HFFc6 (cell line): ENCODE measurements at regions not wholly inside any gene's neighbourhood (a gene's known extent, or its start where the extent isn't known, plus 50 kb on each side); places are given as distances from the start of the nearest gene placed in this dataset.

Experiments
- DNase-seq: peaks from one replicate; pipeline ENCODE4 v3.0.0-alpha.2; 2018
- H3K27ac Mint-ChIP-seq: 2 replicates; pipeline ENCODE4 v1.8.0; 2020; ENCODE audit warnings: mild to moderate bottlenecking, mixed read lengths
- H3K27me3 Mint-ChIP-seq: 2 replicates; pipeline ENCODE4 v1.8.0; 2021; ENCODE audit warnings: mild to moderate bottlenecking, moderate library complexity, mixed read lengths; ENCODE audit not compliant: insufficient read depth
- H3K36me3 Mint-ChIP-seq: 2 replicates; pipeline ENCODE4 v1.8.0; 2021; ENCODE audit warnings: low read depth, mixed read lengths
- H3K4me1 Mint-ChIP-seq: 2 replicates; pipeline ENCODE4 v1.8.0; 2020; ENCODE audit warnings: low read depth, mixed read lengths
- H3K4me3 Mint-ChIP-seq: 2 replicates; pipeline ENCODE4 v1.8.0; 2020; ENCODE audit warnings: mild to moderate bottlenecking, moderate library complexity, mixed read lengths
- H3K9me3 Mint-ChIP-seq: 2 replicates; pipeline ENCODE4 v1.8.0; 2020; ENCODE audit warnings: mild to moderate bottlenecking, mixed read lengths
- TF ChIP-seq, protein P1 (sequence below): fragments of 200-600 bp; sonication (generic); IDR thresholded peaks from 2 replicates; pipeline ENCODE4 v1.5.0; 2021; ENCODE audit warnings: antibody characterized with exemption, mild to moderate bottlenecking

DNA sequence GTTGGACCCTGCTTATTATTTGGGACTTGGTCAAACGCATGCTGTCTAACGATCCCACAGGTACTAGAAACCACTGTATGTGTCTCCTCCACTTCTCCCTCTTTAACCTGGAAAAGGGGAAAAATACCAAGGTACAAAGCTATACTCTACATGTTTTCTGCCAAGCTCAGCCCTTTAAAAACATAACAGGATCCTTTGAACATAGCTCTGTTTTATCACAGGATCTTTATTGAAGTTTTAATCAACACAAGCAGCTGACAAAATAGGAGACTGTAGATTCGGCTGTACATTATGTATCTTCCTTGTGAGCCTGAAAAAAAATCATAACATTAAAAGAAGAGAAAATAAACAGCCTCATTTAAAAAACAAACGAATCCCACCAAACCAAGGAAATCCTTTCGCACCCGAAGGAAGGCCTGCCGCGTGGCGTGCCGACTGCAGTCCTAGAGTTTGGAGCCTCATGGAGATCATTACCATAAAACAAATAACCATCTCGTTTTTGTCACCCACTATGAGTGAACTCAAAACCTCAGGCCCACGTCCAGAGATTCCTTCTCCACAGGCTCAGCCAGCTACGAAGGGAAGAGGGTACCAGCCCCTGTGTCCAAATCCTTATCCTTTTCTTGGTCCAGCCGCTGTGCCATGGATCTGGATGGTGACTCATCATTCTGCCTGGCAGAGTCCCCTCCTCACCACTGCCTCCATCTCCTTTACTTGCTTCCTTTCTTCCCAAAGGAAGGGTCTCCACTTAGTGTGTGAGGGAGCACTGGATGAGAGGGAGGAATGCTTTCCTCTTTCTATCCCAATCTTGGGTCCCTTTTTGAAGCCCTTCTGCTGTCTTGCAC, 651.1 kb downstream of the CCDC171 start:
- DNase-seq, result no peak
- no peaks in the 10 kb centered on the region for H3K9me3 Mint-ChIP-seq
- TF ChIP-seq, protein P1, sequence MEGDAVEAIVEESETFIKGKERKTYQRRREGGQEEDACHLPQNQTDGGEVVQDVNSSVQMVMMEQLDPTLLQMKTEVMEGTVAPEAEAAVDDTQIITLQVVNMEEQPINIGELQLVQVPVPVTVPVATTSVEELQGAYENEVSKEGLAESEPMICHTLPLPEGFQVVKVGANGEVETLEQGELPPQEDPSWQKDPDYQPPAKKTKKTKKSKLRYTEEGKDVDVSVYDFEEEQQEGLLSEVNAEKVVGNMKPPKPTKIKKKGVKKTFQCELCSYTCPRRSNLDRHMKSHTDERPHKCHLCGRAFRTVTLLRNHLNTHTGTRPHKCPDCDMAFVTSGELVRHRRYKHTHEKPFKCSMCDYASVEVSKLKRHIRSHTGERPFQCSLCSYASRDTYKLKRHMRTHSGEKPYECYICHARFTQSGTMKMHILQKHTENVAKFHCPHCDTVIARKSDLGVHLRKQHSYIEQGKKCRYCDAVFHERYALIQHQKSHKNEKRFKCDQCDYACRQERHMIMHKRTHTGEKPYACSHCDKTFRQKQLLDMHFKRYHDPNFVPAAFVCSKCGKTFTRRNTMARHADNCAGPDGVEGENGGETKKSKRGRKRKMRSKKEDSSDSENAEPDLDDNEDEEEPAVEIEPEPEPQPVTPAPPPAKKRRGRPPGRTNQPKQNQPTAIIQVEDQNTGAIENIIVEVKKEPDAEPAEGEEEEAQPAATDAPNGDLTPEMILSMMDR, result no peak
- H3K36me3 Mint-ChIP-seq, result peaks cover 6% of the 10 kb centered on the region; the same call in 1 of the 2 replicates
- peak overlapping the region; percentile 82 for H3K27ac Mint-ChIP-seq
- peaks cover 2% of the 10 kb centered on the region; the same call in 1 of the 2 replicates for H3K27me3 Mint-ChIP-seq
- peak overlapping the region; percentile 65 for H3K4me3 Mint-ChIP-seq
- peaks cover 50% of the 10 kb centered on the region for H3K4me1 Mint-ChIP-seq

DNA sequence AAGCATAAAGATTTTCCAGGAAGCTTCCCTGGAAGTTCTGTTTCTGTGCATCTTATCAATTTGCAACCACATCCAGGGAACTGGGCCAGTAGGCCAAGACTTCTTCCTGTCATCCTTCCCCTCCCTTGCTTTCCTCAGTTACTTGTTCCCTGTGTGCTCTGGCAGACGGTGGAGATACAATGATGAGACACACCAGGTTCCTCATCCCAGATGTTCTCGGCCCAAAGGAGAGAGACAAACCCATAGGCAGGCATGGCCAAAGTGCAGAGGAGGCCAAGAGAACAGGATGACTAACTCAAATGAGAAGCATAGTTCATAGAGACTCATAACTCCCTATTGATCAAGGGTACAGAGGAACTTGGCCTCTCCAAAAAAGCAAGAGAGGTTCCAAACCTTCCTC, 652.6 kb downstream of the CCDC171 start:
- Mint-ChIP-seq H3K9me3 (no peaks in the 10 kb centered on the region), H3K27me3 (peaks cover 2% of the 10 kb centered on the region; the same call in 1 of the 2 replicates), H3K36me3 (peaks cover 6% of the 10 kb centered on the region; the same call in 1 of the 2 replicates), H3K27ac (no peak overlapping the region), H3K4me3 (no peak overlapping the region), H3K4me1 (peaks cover 50% of the 10 kb centered on the region)
- no peak for DNase-seq
- TF ChIP-seq, protein P1, result no peak

DNA sequence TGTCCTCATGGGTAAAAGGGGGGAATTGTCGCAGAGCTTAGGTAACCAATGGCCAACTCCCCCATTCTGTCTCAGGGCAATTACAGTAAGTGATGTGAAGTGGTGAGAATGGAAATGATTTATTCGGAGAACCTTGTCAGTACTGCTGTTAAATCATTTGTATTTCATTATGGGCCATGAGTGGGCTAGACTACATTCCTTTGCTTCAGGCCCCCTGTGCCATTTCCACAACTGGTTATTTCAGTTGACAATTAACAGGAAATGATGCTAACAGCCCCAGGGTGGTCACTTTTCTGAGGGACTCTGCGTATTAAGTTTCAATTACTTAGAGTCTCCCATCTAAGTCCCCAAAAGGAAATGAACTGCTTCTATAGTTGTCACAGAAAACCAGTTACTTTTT, 653.7 kb downstream of the CCDC171 start:
- Mint-ChIP-seq H3K27me3 (peaks cover 2% of the 10 kb centered on the region; the same call in 1 of the 2 replicates), H3K27ac (no peak overlapping the region), H3K36me3 (peaks cover 6% of the 10 kb centered on the region; the same call in 1 of the 2 replicates), H3K4me1 (peaks cover 50% of the 10 kb centered on the region), H3K9me3 (no peaks in the 10 kb centered on the region), H3K4me3 (no peak overlapping the region)
- TF ChIP-seq, protein P1, result no peak
- DNase-seq, result no peak

DNA sequence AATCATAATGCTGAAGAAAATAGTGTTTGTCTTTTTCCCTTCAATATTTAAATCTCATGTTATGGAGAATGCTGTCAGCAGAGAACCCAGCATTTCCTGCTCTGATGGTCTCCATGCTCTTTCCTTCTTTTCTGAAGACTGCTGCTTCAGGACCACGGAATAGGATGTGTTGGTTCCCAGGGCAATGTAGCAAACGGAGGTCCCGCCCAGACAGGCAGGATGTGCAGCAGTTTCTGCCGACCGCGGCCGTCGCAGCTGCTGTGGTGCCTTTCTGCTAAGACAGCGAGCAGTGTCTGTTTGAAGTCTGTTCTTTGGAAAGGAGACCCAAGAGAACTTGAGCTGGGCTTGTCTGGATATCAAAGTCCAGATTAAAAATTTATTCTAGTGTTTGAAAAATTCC, 654.3 kb downstream of the CCDC171 start:
- Mint-ChIP-seq H3K27ac (peak overlapping the region; percentile 64; the same call in 1 of the 2 replicates), H3K4me1 (peaks cover 45% of the 10 kb centered on the region), H3K4me3 (peak overlapping the region; percentile 72; the same call in 1 of the 2 replicates), H3K36me3 (peaks cover 2% of the 10 kb centered on the region; the same call in 1 of the 2 replicates), H3K9me3 (no peaks in the 10 kb centered on the region), H3K27me3 (peaks cover 3% of the 10 kb centered on the region)
- DNase-seq, result no peak
- TF ChIP-seq, protein P1, result no peak

DNA sequence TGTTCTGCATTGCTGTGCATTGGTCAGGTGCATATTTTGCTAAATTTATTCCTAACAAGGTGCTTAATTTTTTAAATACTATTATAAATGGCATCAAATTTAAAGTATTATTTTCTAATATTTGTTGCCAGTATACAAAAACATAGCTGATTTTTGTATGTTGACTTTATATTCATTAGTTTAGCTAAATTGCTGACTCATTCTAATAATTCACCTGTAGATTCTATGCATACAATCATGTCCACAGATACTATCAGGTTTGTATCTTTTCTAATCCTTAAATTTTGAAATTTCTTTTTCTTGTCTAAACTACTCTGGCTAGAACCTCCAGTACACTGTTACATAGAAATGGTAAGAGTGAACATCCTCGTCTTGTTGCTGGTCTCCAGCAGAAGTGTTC, 657.6 kb downstream of the CCDC171 start:
- H3K4me1 Mint-ChIP-seq, result peaks cover 36% of the 10 kb centered on the region
- TF ChIP-seq, protein P1, result no peak
- H3K27ac Mint-ChIP-seq, result no peak overlapping the region
- no peaks in the 10 kb centered on the region for H3K36me3 Mint-ChIP-seq
- DNase-seq, result no peak
- H3K9me3 Mint-ChIP-seq, result no peaks in the 10 kb centered on the region
- H3K27me3 Mint-ChIP-seq, result peaks cover 1% of the 10 kb centered on the region; the same call in 1 of the 2 replicates
- H3K4me3 Mint-ChIP-seq, result no peak overlapping the region
